HG02759 (cell line): ENCODE measurements at regions not wholly inside any gene's neighbourhood (a gene's known extent, or its start where the extent isn't known, plus 50 kb on each side); places are given as distances from the start of the nearest gene placed in this dataset.
"Not testable (repeated sequence)": the region's sequence is repeated elsewhere in the genome, so short reads cannot be mapped to it uniquely, and the experiment has no call there.

Source experiments
- ATAC-seq: cut with Tn5 transposase; IDR thresholded peaks from one replicate; pipeline ENCODE4 v1.9.1; 2021; ENCODE audit warnings: mild to moderate bottlenecking, moderate library complexity; ENCODE audit not compliant: unreplicated experiment

DNA sequence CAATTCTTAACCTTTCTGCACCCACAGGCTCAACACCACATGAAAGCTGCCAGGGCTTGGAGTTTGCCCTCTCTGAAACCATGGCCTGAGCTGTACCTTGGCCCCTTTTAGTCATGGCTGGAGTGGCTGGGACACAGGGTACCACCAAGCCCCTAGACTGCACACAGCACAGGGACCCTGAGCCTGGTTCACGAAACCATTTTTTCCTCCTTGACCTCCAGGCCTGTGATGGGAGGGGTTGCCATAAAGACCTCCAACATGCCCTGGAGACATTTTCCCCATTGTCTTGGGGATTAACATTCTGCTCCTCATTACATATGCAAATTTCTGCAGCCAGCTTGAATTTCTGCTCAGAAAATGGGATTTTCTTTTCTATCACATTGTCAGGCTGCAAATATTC lies 113.4 kb downstream of the XPNPEP1 start:
- ATAC-seq: not testable (repeated sequence)

GRCh38 chr10:109801191-109801590 lies 122.1 kb downstream of the XPNPEP1 start:
- ATAC-seq: not testable (repeated sequence)

DNA sequence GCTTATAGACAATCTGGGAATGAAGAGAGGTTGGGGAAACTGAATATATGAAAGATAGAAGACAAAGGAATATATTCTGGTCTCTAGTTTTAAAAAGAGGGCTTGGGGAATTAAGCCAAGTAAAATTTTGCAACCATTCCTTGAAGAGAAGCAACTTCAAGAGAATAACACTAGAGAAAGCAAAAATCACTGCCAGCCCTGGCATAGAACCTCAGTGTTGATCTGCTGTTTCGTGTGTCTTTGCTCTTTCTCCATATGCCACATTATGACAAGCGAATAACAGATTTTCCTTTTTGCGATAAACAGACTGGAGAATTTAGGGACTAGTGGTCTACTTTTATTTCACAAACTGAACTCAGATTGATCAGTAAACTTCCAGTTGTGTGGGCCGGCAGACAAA lies 132.7 kb downstream of the XPNPEP1 start:
- ATAC-seq: no peak

DNA sequence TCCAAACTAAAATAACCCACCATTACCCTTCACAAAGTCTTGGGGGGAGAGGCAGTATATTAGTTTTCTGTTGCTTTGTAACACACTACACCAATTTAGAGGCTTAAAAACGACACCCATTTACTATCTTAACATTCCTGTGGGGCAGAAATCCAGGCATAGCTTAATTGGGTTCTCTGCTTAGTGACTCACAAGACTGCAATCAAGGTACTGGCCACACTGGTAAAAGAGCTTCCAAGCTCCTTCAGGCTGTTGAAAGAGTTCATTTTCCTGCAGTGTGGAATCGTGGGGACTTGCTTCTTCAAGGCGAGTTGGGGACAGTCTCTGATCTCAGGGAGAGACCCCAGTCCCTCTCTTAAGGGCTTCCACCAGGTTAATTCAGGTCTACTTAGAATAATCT lies 139.1 kb downstream of the XPNPEP1 start:
- ATAC-seq: no peak

- no peak for ATAC-seq
Measured at GRCh38 chr10:109783286-109783685, 140.0 kb downstream of the XPNPEP1 start.

GRCh38 chr10:109780997-109781396 lies 142.3 kb downstream of the XPNPEP1 start:
- ATAC-seq: no peak

- no peak for ATAC-seq
Measured at GRCh38 chr10:109778993-109779392, 144.3 kb downstream of the XPNPEP1 start.

- no peak for ATAC-seq
Measured at GRCh38 chr10:109774121-109774440, 149.2 kb downstream of the XPNPEP1 start.

GRCh38 chr10:109773288-109774120 lies 149.8 kb downstream of the XPNPEP1 start:
- ATAC-seq: no peak

DNA sequence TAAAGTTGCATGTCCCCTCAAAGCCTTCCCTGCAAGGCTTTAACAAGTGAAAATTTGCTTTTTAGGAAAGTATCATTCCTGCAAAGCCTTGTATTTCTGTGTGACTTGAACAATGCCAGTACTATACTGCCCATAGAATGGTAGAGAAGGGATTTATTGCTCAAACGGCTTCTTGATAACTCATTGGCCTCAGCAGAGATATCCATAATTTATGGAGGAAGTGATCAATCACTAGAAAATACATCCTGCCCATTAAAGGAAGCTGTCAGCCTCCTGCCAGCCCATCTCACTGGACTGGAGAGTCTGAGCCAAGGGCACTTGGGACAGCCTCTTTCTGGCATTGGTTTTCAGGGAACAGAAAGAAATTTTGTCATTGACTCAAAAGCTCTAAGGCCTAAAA lies 152.6 kb downstream of the XPNPEP1 start:
- no peak for ATAC-seq

- no peak for ATAC-seq
Measured at GRCh38 chr10:109769966-109770365, 153.3 kb downstream of the XPNPEP1 start.

DNA sequence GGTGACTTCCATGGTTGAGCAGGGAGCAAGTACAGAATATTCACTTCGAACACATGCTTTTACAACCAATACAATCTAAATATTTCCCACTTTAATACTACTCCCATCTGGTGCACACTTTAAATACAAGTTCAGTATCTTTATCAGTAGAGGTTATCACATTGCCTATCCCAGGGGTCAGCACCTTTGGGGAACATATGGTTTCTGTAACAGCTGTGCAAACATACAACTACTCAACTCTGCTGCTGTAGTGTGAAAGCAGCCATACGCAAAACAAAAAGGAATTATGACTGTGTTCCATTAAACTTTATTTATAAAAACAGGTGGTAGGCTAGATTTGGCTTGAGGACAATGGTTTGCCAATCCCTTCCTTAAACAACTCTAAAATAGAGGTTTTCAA lies 157.5 kb downstream of the XPNPEP1 start:
- no peak for ATAC-seq

- ATAC-seq: no peak
Measured at GRCh38 chr10:109762555-109762954, 160.8 kb downstream of the XPNPEP1 start.

GRCh38 chr10:109757670-109758069 lies 165.6 kb downstream of the XPNPEP1 start:
- peak; percentile 49 for ATAC-seq

GRCh38 chr10:109746861-109747260 lies 176.4 kb downstream of the XPNPEP1 start:
- ATAC-seq: no peak

DNA sequence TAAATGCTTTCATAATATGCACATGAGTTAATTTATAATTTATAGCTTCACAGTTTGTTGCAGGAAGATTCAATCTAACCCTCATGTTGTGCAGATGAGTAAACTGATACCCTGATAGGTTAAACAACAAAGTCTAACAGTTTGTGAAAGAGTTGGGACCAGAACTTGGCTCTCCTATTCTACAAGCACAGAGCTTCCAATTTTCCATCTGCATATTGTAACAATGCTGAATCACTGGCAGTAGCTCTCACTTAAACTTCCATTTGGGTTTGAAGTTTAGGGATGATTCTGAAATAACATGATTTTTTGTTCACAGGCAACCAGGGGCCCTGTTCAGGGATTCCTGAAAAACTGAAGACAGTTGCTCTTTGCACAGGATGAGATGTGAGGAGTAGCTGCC lies 179.3 kb downstream of the XPNPEP1 start:
- ATAC-seq: no peak

DNA sequence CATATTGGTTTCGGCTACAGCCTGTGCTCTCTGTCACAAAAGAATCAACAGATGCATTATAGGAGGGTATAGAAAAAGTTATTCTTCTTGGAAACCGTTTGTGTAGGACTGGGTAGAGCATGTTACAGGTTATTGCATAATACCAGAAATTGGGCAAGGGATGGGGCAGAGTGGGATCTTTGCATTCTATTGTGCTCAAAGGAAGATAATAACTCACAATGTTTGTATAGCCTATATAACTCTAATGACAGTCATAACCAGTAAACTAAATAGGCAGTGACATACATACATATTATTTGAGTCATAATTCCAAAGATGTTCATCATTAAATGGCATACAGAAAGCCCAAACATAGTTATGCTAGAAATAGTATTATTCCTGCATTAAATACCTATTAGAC lies 179.7 kb downstream of the XPNPEP1 start:
- no peak for ATAC-seq

DNA sequence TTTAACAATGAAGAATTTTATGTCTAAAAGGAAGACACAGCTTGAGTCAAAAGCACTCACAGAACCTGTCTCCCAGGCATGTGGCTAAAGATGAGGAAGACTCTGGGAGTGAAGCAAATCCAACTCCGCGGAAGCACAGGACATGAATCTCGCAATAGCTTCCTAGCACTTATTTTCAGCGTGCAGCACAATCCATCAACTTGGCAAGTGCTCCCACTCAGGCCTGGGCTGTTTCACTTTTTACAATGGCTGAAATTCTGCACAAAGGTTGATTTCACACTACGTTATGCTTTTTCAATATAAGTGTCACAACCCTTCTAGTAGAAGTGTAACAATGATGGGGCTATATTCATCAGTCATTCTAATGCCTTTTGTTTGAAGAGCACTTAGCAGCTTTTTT lies 180.2 kb downstream of the XPNPEP1 start:
- ATAC-seq: no peak

DNA sequence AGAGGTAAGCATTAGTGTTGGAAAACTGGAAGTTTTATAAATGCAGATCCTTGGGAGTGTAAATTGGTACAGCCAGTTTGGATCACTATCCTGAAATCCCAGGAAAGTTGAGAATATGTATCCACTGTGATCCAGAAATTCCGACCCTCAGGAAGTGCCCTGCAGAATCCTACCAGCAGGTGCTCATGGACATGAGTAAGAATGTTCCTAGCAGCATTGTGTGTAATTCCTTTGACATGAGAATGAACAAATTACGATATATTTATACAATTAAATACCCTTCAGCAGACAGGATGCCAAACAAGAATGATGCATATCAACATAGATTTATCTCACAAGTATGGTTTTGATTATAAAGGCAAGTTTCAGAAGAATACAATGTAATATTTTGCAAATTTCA lies 181.6 kb downstream of the XPNPEP1 start:
- no peak for ATAC-seq

DNA sequence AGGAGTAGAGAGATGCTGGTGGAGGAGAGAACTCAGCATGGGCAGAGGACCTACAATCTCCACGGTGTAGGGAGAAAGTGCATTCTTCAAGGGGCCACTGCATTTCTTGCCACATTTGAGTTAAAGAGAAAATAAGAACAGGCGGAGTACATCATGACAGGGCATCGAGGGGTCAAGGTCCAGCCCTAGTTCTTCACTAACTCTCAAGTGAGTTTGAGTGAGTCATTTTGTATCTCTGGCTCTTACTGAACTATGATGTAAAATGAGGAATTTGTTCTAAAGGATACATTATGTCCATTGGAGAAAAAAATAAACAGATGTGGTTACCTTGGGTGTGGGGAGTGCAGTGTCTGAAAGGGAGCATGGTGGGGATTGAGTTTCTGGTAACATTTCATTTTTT lies 182.9 kb downstream of the XPNPEP1 start:
- no peak for ATAC-seq

- ATAC-seq: no peak
Measured at GRCh38 chr10:109737626-109738025, 185.7 kb downstream of the XPNPEP1 start.

GRCh38 chr10:109737009-109737408 lies 186.3 kb downstream of the XPNPEP1 start:
- ATAC-seq: no peak

DNA sequence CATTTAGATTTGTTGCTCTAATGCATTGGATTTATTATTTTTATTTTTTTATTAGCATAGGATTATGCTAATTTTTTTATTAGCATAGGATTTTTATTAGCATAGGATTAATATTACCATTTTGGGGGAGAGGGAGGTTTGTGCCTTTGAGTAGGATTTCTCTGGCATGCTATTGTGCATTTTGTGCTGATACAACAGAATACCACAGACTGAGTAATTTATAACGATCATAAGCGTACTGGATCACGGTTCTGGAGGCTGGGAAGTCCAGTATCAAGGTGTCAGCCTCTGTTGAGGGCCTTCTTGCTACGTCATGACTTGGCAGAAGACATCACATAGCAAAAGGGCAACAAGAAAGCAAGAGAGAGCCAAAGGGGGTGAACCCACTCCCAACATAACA lies 187.5 kb downstream of the XPNPEP1 start:
- no peak for ATAC-seq
